SK-N-SH (cell line): ENCODE measurements at regions not wholly inside any gene's neighbourhood (a gene's known extent, or its start where the extent isn't known, plus 50 kb on each side); places are given as distances from the start of the nearest gene placed in this dataset.

Source experiments
- CTCF ChIA-PET: fragments of 300-600, 350-600 bp; formaldehyde crosslinking; extraction: SDS; loops from one replicate; lab custom pipeline; 2021; lab: Yijun Ruan, JAX
- POLR2A ChIA-PET: fragments of 350-600 bp; sonication (Branson Sonifier 250); formaldehyde crosslinking; extraction: SDS; loops from one replicate; lab custom pipeline; 2020; ENCODE audit warnings: antibody characterized with exemption, inconsistent platforms; lab: Yijun Ruan, JAX
- DNase-seq: peaks from one replicate; pipeline ENCODE4 v3.0.0; 2012
- H2AFZ ChIP-seq: fragments of 200-600 bp; sonication (generic); 2 replicates; pipeline ENCODE4 v1.8.1; 2016; ENCODE audit warnings: antibody characterized with exemption, mild to moderate bottlenecking, low read depth
- H3F3A ChIP-seq: fragments of 200-600 bp; sonication (generic); replicated peaks from 2 replicates; pipeline ENCODE3; 2016; ENCODE audit warnings: antibody characterized with exemption, mild to moderate bottlenecking; ENCODE audit not compliant: insufficient read depth
- H3K27ac ChIP-seq, 2 experiments: fragments of 200-500 bp in 1 of 2; fragments of 200-600 bp in 1 of 2; sonication (Bioruptor generic) in 1 of 2; sonication (generic), shearing (Covaris generic) in 1 of 2; 2 replicates each; pipeline versions ENCODE4 v1.5.1 to v1.6.1; 2014 to 2016; ENCODE audit warnings: low read depth in 2 of 2, inconsistent platforms in 1 of 2, low read length in 1 of 2, mild to moderate bottlenecking in 1 of 2, mixed read lengths in 1 of 2
- H3K27me3 ChIP-seq: fragments of 200-600 bp; sonication (generic), shearing (Covaris generic); 2 replicates; pipeline ENCODE4 v1.6.1; 2016; ENCODE audit warnings: mixed run types; ENCODE audit not compliant: insufficient read depth
- H3K36me3 ChIP-seq, 2 experiments: fragments of 200-500 bp in 1 of 2; fragments of 200-600 bp in 1 of 2; sonication (Bioruptor generic) in 1 of 2; sonication (generic) in 1 of 2; replicated peaks in 1 of 2; 2 replicates each; pipeline versions ENCODE3 to v1.5.1; 2014 to 2016; ENCODE audit warnings: low read length in 1 of 2, mild to moderate bottlenecking in 1 of 2; ENCODE audit not compliant: insufficient read depth in 2 of 2, control insufficient read depth in 1 of 2
- H3K4me1 ChIP-seq, 2 experiments: fragments of 200-500 bp in 1 of 2; fragments of 200-600 bp in 1 of 2; sonication (Bioruptor generic) in 1 of 2; sonication (generic), shearing (Covaris generic) in 1 of 2; 2 replicates each; pipeline versions ENCODE4 v1.5.1 to v1.6.1; 2014 to 2016; ENCODE audit warnings: low read depth in 1 of 2, low read length in 1 of 2, mixed run types in 1 of 2; ENCODE audit not compliant: insufficient read depth in 2 of 2, control insufficient read depth in 1 of 2
- H3K4me2 ChIP-seq: fragments of 200-600 bp; sonication (generic), shearing (Covaris generic); 2 replicates; pipeline ENCODE4 v1.6.1; 2017; ENCODE audit warnings: mixed run types
- H3K4me3 ChIP-seq, 2 experiments: fragments of 200-500 bp in 1 of 2; fragments of 200-600 bp in 1 of 2; sonication (Bioruptor generic) in 1 of 2; sonication (generic), shearing (Covaris generic) in 1 of 2; 2 replicates each; pipeline versions ENCODE4 v1.5.1 to v1.8.1; 2014 to 2016; ENCODE audit warnings: low read depth in 2 of 2, inconsistent platforms in 1 of 2, low read length in 1 of 2, mild to moderate bottlenecking in 1 of 2, mixed read lengths in 1 of 2, moderate library complexity in 1 of 2
- H3K79me2 ChIP-seq: fragments of 200-600 bp; sonication (generic); 2 replicates; pipeline ENCODE4 v1.8.1; 2017; ENCODE audit warnings: mild to moderate bottlenecking; ENCODE audit not compliant: insufficient read depth
- H3K9ac ChIP-seq: fragments of 200-600 bp; sonication (generic); 2 replicates; pipeline ENCODE4 v1.6.1; 2017; ENCODE audit warnings: mixed run types
- H3K9me2 ChIP-seq: fragments of 200-600 bp; sonication (generic); 2 replicates; pipeline ENCODE4 v1.6.1; 2017; ENCODE audit warnings: mixed run types
- H3K9me3 ChIP-seq: fragments of 200-600 bp; sonication (generic); 2 replicates; pipeline ENCODE4 v1.6.1; 2017; ENCODE audit warnings: mixed run types, mild to moderate bottlenecking, moderate library complexity
- H4K20me1 ChIP-seq: fragments of 200-600 bp; sonication (generic); 2 replicates; pipeline ENCODE4 v1.6.1; 2017; ENCODE audit warnings: mild to moderate bottlenecking, mixed run types; ENCODE audit not compliant: insufficient read depth
- CHD2 ChIP-seq: fragments of 150-350 bp; IDR thresholded peaks from 2 replicates; pipeline ENCODE4 v1.6.1; 2018; ENCODE audit warnings: low read length; ENCODE audit not compliant: partially characterized antibody
- CTCF ChIP-seq: fragments of 200-600 bp; sonication (generic); IDR thresholded peaks from 2 replicates; pipeline ENCODE4 v1.6.1; 2017; ENCODE audit warnings: antibody characterized with exemption, mild to moderate bottlenecking, moderate library complexity
- FOSL2 ChIP-seq: IDR thresholded peaks from 2 replicates; pipeline ENCODE4 v1.4.0; 2012; ENCODE audit warnings: low read depth, mild to moderate bottlenecking, moderate library complexity, borderline replicate concordance
- FOXM1 ChIP-seq: IDR thresholded peaks from 2 replicates; pipeline ENCODE4 v1.4.0; 2012; ENCODE audit warnings: low read depth, mild to moderate bottlenecking
- GABPA ChIP-seq: IDR thresholded peaks from 2 replicates; pipeline ENCODE4 v1.4.0; 2012; ENCODE audit warnings: low read depth, mild to moderate bottlenecking
- GATA2 ChIP-seq: sonication (generic); formaldehyde crosslinking; IDR thresholded peaks from 2 replicates; pipeline ENCODE4 v1.5.0; 2020; ENCODE audit warnings: mild to moderate bottlenecking, missing genetic modification reagents
- NRF1 ChIP-seq: IDR thresholded peaks from 2 replicates; pipeline ENCODE4 v1.6.1; 2012; ENCODE audit warnings: low read depth, mild to moderate bottlenecking, low read length
- POLR2AphosphoS5 ChIP-seq: IDR thresholded peaks from 2 replicates; pipeline ENCODE4 v1.6.1; 2012; ENCODE audit warnings: low read depth, low read length
- RAD21 ChIP-seq: IDR thresholded peaks from 2 replicates; pipeline ENCODE4 v1.6.1; 2012; ENCODE audit warnings: mild to moderate bottlenecking, low read length
- RFX5 ChIP-seq: IDR thresholded peaks from 2 replicates; pipeline ENCODE4 v1.6.1; 2012; ENCODE audit warnings: mild to moderate bottlenecking, improper control_type of control experiment, low read length
- TAF1 ChIP-seq: IDR thresholded peaks from 2 replicates; pipeline ENCODE4 v1.6.1; 2012; ENCODE audit warnings: low read depth, mild to moderate bottlenecking, low read length, moderate library complexity, borderline replicate concordance
- WGBS: methylation state at CpG from one replicate; pipeline ENCODE4 v1.1.6; 2017; ENCODE audit warnings: low lambda C conversion rate; 5-methylcytosine and 5-hydroxymethylcytosine counted together

- H3K4me1 ChIP-seq = no peaks in the 10 kb centered on the region
- no peaks in the 10 kb centered on the region for H3K27me3 ChIP-seq
- no peak overlapping the region for H3K4me3 ChIP-seq
- no peak overlapping the region for H2AFZ ChIP-seq
- H3K79me2 ChIP-seq = no peaks in the 10 kb centered on the region
- H4K20me1 ChIP-seq = no peaks in the 10 kb centered on the region
- no peaks in the 10 kb centered on the region for H3F3A ChIP-seq
- CTCF ChIA-PET = no interaction called here
- TF ChIP-seq CTCF (peak; percentile 10; the same call in 1 of the 2 replicates), NRF1 (no peak)
- TF ChIP-seq, all 33 proteins: peak for 1
- Histone ChIP-seq H3K36me3 (no peaks in the 10 kb centered on the region), H3K9me2 (no peaks in the 10 kb centered on the region), H3K27ac (no peak overlapping the region), H3K9me3 (no peaks in the 10 kb centered on the region), H3K9ac (no peak overlapping the region), H3K4me2 (no peak overlapping the region)
- no peak for DNase-seq
- POLR2A ChIA-PET = no interaction called here
- WGBS = 36% methylated on average over 2 of the region's 2 CpGs
These were observed 600.6 kb upstream of the B3GALT2 start for GRCh38 chr1:193787061-193787460.

GRCh38 chr1:193785850-193786420 lies 599.5 kb upstream of the B3GALT2 start:
- Histone ChIP-seq H3K4me1 (no peaks in the 10 kb centered on the region; a peak in 1 of 4 replicates), H3K9ac (no peak overlapping the region), H3K9me2 (no peaks in the 10 kb centered on the region), H3K4me3 (no peak overlapping the region), H4K20me1 (no peaks in the 10 kb centered on the region), H3K79me2 (no peaks in the 10 kb centered on the region), H3K27ac (no peak overlapping the region), H3K27me3 (no peaks in the 10 kb centered on the region), H3K36me3 (no peaks in the 10 kb centered on the region), H3K4me2 (no peak overlapping the region), H3K9me3 (no peaks in the 10 kb centered on the region), H3F3A (no peaks in the 10 kb centered on the region), H2AFZ (no peak overlapping the region)
- DNase-seq = no peak
- CTCF ChIA-PET = no interaction called here
- POLR2A ChIA-PET = no interaction called here
- TF ChIP-seq GATA2 (CRISPR knock-in tag) = no peak
- no peak for TF ChIP-seq CHD2
- no peak for TF ChIP-seq GABPA
- TF ChIP-seq POLR2AphosphoS5 = no peak
- no peak for TF ChIP-seq RFX5
- no peak for TF ChIP-seq TAF1
- no peak for TF ChIP-seq FOXM1
- no peak for TF ChIP-seq CTCF
- TF ChIP-seq FOSL2 = no peak
- no peak for TF ChIP-seq RAD21
- 60% methylated on average over 3 of the region's 3 CpGs for WGBS
